ENCODE measurements at regions not wholly inside any gene's neighbourhood (a gene's known extent, or its start where the extent isn't known, plus 50 kb on each side); places are given as distances from the start of the nearest gene placed in this dataset.

- H3K27ac Mint-ChIP-seq = no peak overlapping the region
- ATAC-seq (ENCODE audit: low read depth in 2 of 2) = no peak
These were observed 125.9 kb downstream of the EMX2 start for GRCh38 chr10:117668327-117669008.

DNA sequence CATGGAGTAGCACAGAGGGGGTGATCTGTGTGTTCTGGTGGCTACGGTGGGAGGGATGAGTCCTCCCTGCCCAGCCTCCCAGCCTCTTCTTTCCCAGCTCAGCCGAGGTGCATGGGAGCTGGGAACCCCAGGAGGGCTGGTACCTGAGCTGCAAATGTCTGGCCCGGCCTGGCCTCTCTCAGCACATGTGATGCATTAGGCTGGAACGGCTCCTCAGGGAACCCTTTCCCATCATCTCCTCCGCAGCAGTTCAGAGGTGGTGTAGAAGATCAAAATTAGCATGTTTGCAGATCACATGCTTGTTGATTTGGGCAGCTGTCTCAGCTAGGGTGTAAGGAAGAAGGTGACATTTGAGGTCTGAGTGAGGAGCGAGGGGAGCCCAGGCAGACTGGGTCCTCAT, 126.6 kb downstream of the EMX2 start:
- H3K36me3 Mint-ChIP-seq = no peaks in the 10 kb centered on the region
- no peak for ATAC-seq (ENCODE audit: low read depth in 2 of 2)
- DNase-seq = no peak
- peaks cover 0 to 2% (median 0%) of the 10 kb centered on the region in 7 donors for H3K9me3 Mint-ChIP-seq
- H3K27me3 Mint-ChIP-seq = peaks cover 0 to 17% (median 0%) of the 10 kb centered on the region in 3 donors
- H3K27ac Mint-ChIP-seq = no peak overlapping the region
- no peaks in the 10 kb centered on the region for H3K4me1 Mint-ChIP-seq
- H3K4me3 Mint-ChIP-seq = no peak overlapping the region

More at GRCh38 chr10:117668327-117669008, 125.9 kb downstream of the EMX2 start:
- no peaks in the 10 kb centered on the region for H3K4me1 Mint-ChIP-seq
- H3K9me3 Mint-ChIP-seq = peaks cover 0 to 2% (median 0%) of the 10 kb centered on the region in 7 donors
- no peaks in the 10 kb centered on the region for H3K36me3 Mint-ChIP-seq
- H3K27me3 Mint-ChIP-seq = peaks cover 0 to 17% (median 0%) of the 10 kb centered on the region in 3 donors
- DNase-seq = no peak
- H3K4me3 Mint-ChIP-seq = no peak overlapping the region

DNA sequence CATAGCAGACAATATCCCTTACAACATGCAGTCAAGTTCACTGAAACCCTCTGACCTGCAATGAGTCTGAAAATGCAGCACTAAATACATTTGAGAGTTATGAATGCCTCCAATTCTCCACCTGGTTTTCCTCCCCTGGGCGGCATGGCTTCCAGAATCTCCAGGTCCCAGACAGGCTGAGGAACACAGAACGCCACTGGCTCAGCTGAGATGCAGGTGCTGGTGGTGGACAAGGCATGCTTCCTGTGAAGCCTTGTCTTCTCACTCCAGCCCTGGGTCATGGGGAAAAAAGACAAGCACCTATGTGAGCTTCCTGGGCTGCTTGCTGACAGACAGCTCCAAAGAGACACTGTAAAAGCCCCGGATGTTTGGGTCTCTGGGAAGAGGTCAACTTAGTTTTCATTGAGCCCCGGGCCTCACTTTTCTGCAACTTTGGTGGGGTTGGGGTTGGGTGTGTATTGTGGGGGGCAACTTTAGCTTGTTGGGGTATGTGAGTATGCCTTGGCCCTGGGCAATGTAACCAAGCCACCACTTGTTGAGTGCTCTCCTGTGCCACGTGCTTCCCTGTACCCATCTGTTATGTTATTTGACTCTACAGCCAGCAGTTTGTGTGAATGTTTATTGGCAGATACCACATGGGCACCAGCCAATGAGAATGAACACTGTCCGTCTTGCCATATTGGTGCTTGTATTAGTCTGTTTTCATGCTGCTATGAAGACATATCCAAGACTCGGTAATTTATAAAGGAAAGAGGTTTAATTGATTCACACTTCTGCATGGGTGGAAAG, 127.8 kb downstream of the EMX2 start:
- peak overlapping the region in 1 of 8 donors; percentile 42 for H3K4me3 Mint-ChIP-seq
- ATAC-seq (ENCODE audit: low read depth in 2 of 2) = no peak
- no peak for DNase-seq
- no peaks in the 10 kb centered on the region for H3K4me1 Mint-ChIP-seq
- H3K27me3 Mint-ChIP-seq = peaks cover 0 to 20% (median 0%) of the 10 kb centered on the region in 3 donors
- peaks cover 0 to 2% of the 10 kb centered on the region in 2 donors for H3K36me3 Mint-ChIP-seq
- H3K27ac Mint-ChIP-seq = no peak overlapping the region
- H3K9me3 Mint-ChIP-seq = peaks cover 0 to 2% (median 0%) of the 10 kb centered on the region in 7 donors

- H3K36me3 Mint-ChIP-seq = peaks cover 0 to 5% of the 10 kb centered on the region in 2 donors
- H3K4me3 Mint-ChIP-seq = no peak overlapping the region
- no peaks in the 10 kb centered on the region for H3K4me1 Mint-ChIP-seq
- no peak for DNase-seq
- ATAC-seq (ENCODE audit: low read depth in 2 of 2) = no peak
- peaks cover 0 to 5% (median 2%) of the 10 kb centered on the region in 7 donors for H3K9me3 Mint-ChIP-seq
- H3K27ac Mint-ChIP-seq = no peak overlapping the region
- peaks cover under 1 to 31% (median 11%) of the 10 kb centered on the region in 3 donors for H3K27me3 Mint-ChIP-seq
These were observed 130.9 kb downstream of the EMX2 start for GRCh38 chr10:117673230-117674010.

DNA sequence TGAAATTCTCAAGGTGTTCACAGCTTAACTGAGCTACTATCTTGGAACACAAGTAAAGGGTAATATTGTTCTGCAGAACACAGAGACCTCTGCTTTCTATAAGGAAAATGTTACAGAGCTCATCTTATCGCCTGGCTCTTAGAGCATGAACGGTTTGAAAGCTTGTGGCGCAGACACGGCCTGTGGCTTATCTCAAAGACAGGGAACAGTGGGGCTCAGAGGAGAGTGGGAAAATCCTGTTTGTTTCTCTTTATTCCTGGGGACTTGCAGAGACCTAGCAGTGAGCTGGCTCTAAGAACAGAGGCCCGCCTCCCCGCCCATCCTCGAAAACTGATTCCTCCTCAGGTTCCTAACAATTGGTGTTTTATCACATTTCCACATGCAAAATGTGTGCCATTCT, 131.7 kb downstream of the EMX2 start:
- Mint-ChIP-seq H3K27ac (no peak overlapping the region), H3K9me3 (peaks cover 0 to 5% (median 2%) of the 10 kb centered on the region in 7 donors), H3K4me3 (no peak overlapping the region), H3K36me3 (peaks cover 0 to 5% of the 10 kb centered on the region in 2 donors), H3K4me1 (no peaks in the 10 kb centered on the region), H3K27me3 (peaks cover 5 to 31% (median 16%) of the 10 kb centered on the region in 3 donors)
- ATAC-seq (ENCODE audit: low read depth in 2 of 2) (no peak), DNase-seq (no peak)

GRCh38 chr10:117674646-117675045, 132.1 kb downstream of the EMX2 start:
- Mint-ChIP-seq H3K9me3 (peaks cover 0 to 5% (median 1%) of the 10 kb centered on the region in 7 donors), H3K4me1 (no peaks in the 10 kb centered on the region), H3K27ac (no peak overlapping the region), H3K36me3 (peaks cover 0 to 5% of the 10 kb centered on the region in 2 donors), H3K27me3 (peaks cover 5 to 31% (median 16%) of the 10 kb centered on the region in 3 donors), H3K4me3 (no peak overlapping the region)
- no peak for DNase-seq
- no peak for ATAC-seq (ENCODE audit: low read depth in 2 of 2)

GRCh38 chr10:117675514-117676055, 133.0 kb downstream of the EMX2 start:
- ATAC-seq (ENCODE audit: low read depth in 2 of 2) (no peak), DNase-seq (no peak)
- Mint-ChIP-seq H3K4me1 (no peaks in the 10 kb centered on the region), H3K4me3 (no peak overlapping the region), H3K9me3 (peaks cover 0 to 5% (median 1%) of the 10 kb centered on the region in 7 donors), H3K27me3 (peaks cover 5 to 31% (median 16%) of the 10 kb centered on the region in 3 donors), H3K27ac (no peak overlapping the region), H3K36me3 (peaks cover 0 to 5% of the 10 kb centered on the region in 2 donors)

DNA sequence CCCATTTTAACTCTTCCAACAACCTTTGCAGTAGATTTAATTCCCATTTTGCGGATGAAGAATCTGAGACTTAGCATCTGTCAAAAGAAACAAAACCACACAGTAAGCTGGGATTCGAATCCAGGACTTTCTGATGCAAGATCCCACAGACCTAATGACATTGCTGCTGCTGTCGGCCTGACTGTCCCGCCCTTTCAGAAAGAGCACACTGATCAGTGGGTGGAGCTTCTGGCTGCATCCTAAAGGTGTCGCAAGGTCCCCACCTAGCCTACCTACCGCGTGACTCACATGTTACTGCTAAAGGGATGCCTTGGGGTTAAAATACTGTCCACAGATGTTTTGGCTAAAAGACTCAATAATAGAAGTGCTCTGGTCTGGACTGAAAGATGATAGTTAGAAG, 134.7 kb downstream of the EMX2 start:
- Mint-ChIP-seq H3K27ac (no peak overlapping the region), H3K4me3 (no peak overlapping the region), H3K4me1 (no peaks in the 10 kb centered on the region), H3K9me3 (peaks cover 0 to 5% (median 1%) of the 10 kb centered on the region in 7 donors), H3K27me3 (peaks cover 10 to 24% (median 16%) of the 10 kb centered on the region in 3 donors), H3K36me3 (peaks cover 0 to 5% of the 10 kb centered on the region in 2 donors)
- no peak for DNase-seq
- ATAC-seq (ENCODE audit: low read depth in 2 of 2) = no peak

DNA sequence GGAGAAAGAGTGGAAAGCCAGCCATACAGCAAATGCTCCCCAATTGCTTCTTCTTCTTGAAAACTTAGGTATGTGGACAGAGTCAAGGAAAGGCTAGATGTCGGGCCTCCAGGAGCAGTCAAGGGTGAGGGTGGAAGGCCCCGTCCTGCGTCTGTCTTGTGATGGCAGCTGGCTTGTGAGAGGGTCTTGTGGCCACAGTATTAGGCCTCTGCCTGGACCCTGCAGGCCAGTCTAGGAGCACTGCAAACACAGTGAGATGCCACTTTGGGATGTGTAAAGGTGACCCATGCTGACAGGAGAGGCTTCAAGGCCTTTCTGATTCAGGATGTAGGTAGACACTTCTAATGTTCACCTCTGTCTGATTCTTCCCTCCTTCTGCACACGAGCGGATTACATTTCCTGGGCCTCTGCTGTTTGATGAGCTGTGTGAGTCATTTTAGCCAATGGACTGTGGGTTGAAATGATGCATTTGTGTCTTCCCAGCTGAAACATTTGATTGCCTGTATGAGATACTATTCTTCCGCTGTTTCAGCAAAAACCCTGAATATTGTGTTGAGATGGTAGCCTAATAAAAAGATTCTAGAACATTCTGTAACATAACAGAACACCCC, 135.4 kb downstream of the EMX2 start:
- H3K36me3 Mint-ChIP-seq = peaks cover 0 to 5% of the 10 kb centered on the region in 2 donors
- no peak for ATAC-seq (ENCODE audit: low read depth in 2 of 2)
- peak overlapping the region in 1 of 8 donors; percentile 23 for H3K4me3 Mint-ChIP-seq
- no peaks in the 10 kb centered on the region for H3K4me1 Mint-ChIP-seq
- H3K27me3 Mint-ChIP-seq = peaks cover 10 to 24% (median 16%) of the 10 kb centered on the region in 3 donors
- DNase-seq = no peak
- H3K27ac Mint-ChIP-seq = no peak overlapping the region
- peaks cover 0 to 5% (median 0%) of the 10 kb centered on the region in 7 donors for H3K9me3 Mint-ChIP-seq

GRCh38 chr10:117680601-117681000, 138.1 kb downstream of the EMX2 start:
- H3K4me1 Mint-ChIP-seq = no peaks in the 10 kb centered on the region
- DNase-seq (no peak), ATAC-seq (ENCODE audit: low read depth in 2 of 2) (no peak)
- H3K36me3 Mint-ChIP-seq = peaks cover 0 to under 1% of the 10 kb centered on the region in 2 donors
- H3K27me3 Mint-ChIP-seq = peaks cover 10 to 23% (median 22%) of the 10 kb centered on the region in 3 donors
- H3K9me3 Mint-ChIP-seq = peaks cover 0 to 5% (median 2%) of the 10 kb centered on the region in 7 donors
- no peak overlapping the region for H3K27ac Mint-ChIP-seq
- H3K4me3 Mint-ChIP-seq = no peak overlapping the region

- Mint-ChIP-seq H3K4me3 (no peak overlapping the region), H3K27me3 (peaks cover 10 to 25% (median 22%) of the 10 kb centered on the region in 3 donors), H3K9me3 (peaks cover 0 to 5% (median 2%) of the 10 kb centered on the region in 7 donors), H3K4me1 (no peaks in the 10 kb centered on the region), H3K27ac (no peak overlapping the region), H3K36me3 (no peaks in the 10 kb centered on the region)
- DNase-seq (no peak), ATAC-seq (ENCODE audit: low read depth in 2 of 2) (no peak)
These were observed 138.6 kb downstream of the EMX2 start for GRCh38 chr10:117681104-117681503.

GRCh38 chr10:117684046-117684610, 141.6 kb downstream of the EMX2 start:
- peaks cover 0 to 3% (median 0%) of the 10 kb centered on the region in 7 donors for H3K9me3 Mint-ChIP-seq
- H3K27ac Mint-ChIP-seq = no peak overlapping the region
- DNase-seq (no peak), ATAC-seq (ENCODE audit: low read depth in 2 of 2) (no peak)
- H3K4me1 Mint-ChIP-seq = no peaks in the 10 kb centered on the region
- peaks cover 8 to 10% (median 9%) of the 10 kb centered on the region in 3 donors for H3K27me3 Mint-ChIP-seq
- H3K4me3 Mint-ChIP-seq = no peak overlapping the region
- no peaks in the 10 kb centered on the region for H3K36me3 Mint-ChIP-seq
